Gastrocnemius medialis (tissue), 4 donors: ENCODE measurements at regions not wholly inside any gene's neighbourhood (a gene's known extent, or its start where the extent isn't known, plus 50 kb on each side); places are given as distances from the start of the nearest gene placed in this dataset.
"Not testable (repeated sequence)": the region's sequence is repeated elsewhere in the genome, so short reads cannot be mapped to it uniquely, and the experiment has no call there.

Experiments
- ATAC-seq, 2 donors: fragments of 150-250 bp; one replicate each; pipeline ENCODE4 v1.9.1; 2016
- DNase-seq, 2 donors: peaks; one replicate each; pipeline ENCODE4 v3.0.0-alpha.2; 2019
- H3K27ac ChIP-seq, 4 donors: fragments of 200-600 bp; sonication (generic); 1 replicate in 1 of 4; 2 replicates in 3 of 4; pipeline ENCODE4 v1.5.1; 2016 to 2018; ENCODE audit warnings: mild to moderate bottlenecking in 2 of 4, moderate library complexity in 1 of 4
- H3K27me3 ChIP-seq, 3 donors: fragments of 200-600 bp; sonication (generic) in 2 of 3; 1 replicate in 1 of 3; 2 replicates in 2 of 3; pipeline versions ENCODE4 v1.5.1 to v1.6.0; 2016 to 2019; ENCODE audit warnings: mild to moderate bottlenecking in 1 of 3, moderate library complexity in 1 of 3
- H3K36me3 ChIP-seq, 2 donors: fragments of 200-600 bp; sonication (generic) in 1 of 2; one replicate each; pipeline ENCODE4 v1.5.1; 2017 to 2018
- H3K4me1 ChIP-seq, 2 donors: fragments of 200-600 bp; sonication (generic) in 1 of 2; one replicate each; pipeline ENCODE4 v1.5.1; 2016 to 2017; ENCODE audit warnings: mild to moderate bottlenecking in 2 of 2
- H3K4me3 ChIP-seq, 4 donors: fragments of 200-600 bp; sonication (generic) in 3 of 4; 1 replicate in 1 of 4; 2 replicates in 3 of 4; pipeline ENCODE4 v1.5.1; 2016 to 2019; ENCODE audit warnings: mild to moderate bottlenecking in 2 of 4
- H3K9me3 ChIP-seq, 3 donors: fragments of 200-600 bp; sonication (generic) in 2 of 3; 1 replicate in 1 of 3; 2 replicates in 2 of 3; pipeline ENCODE4 v1.5.1; 2016 to 2019
- POLR2A ChIP-seq, 2 donors: fragments of 450-650 bp; IDR thresholded peaks; one replicate each; pipeline ENCODE4 v1.6.1; 2017; ENCODE audit warnings: antibody characterized with exemption in 2 of 2, mild to moderate bottlenecking in 2 of 2, moderate library complexity in 2 of 2
- in situ Hi-C, 4 donors: fragments of 200-750 bp; cut with MboI; loops; one replicate each; pipeline versions ENCODE4 v1.15.0 to v1.8.0; 2017; ENCODE audit warnings: low sequenced_read_pairs in 4 of 4
- intact Hi-C: fragments of 100-400 bp; cut with DNase I; formaldehyde crosslinking; loops from one replicate; pipeline ENCODE4 v1.15.1; 2023; ENCODE audit warnings: low total_unique reads
- TF ChIP-seq, protein P1 (sequence below), 5 experiments: fragments of 450-650 bp in 3 of 5; fragments of 200-600 bp in 2 of 5; sonication (generic) in 2 of 5; IDR thresholded peaks in 4 of 5; conservative IDR thresholded peaks in 1 of 5; 1 replicate in 4 of 5; 2 replicates in 1 of 5; pipeline ENCODE4 v1.5.1; 2016 to 2019; ENCODE audit warnings: antibody characterized with exemption in 5 of 5, mild to moderate bottlenecking in 3 of 5, moderate library complexity in 3 of 5

- no peaks in the 10 kb centered on the region for H3K9me3 ChIP-seq
- DNase-seq = no peak
- no peak overlapping the region for H3K27ac ChIP-seq
- no peak overlapping the region for H3K4me3 ChIP-seq
- H3K27me3 ChIP-seq = peaks cover 0 to 3% (median 0%) of the 10 kb centered on the region in 3 donors
- TF ChIP-seq, protein P1, sequence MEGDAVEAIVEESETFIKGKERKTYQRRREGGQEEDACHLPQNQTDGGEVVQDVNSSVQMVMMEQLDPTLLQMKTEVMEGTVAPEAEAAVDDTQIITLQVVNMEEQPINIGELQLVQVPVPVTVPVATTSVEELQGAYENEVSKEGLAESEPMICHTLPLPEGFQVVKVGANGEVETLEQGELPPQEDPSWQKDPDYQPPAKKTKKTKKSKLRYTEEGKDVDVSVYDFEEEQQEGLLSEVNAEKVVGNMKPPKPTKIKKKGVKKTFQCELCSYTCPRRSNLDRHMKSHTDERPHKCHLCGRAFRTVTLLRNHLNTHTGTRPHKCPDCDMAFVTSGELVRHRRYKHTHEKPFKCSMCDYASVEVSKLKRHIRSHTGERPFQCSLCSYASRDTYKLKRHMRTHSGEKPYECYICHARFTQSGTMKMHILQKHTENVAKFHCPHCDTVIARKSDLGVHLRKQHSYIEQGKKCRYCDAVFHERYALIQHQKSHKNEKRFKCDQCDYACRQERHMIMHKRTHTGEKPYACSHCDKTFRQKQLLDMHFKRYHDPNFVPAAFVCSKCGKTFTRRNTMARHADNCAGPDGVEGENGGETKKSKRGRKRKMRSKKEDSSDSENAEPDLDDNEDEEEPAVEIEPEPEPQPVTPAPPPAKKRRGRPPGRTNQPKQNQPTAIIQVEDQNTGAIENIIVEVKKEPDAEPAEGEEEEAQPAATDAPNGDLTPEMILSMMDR (IDR thresholded peaks at IDR 0.05 in 4 of 5, conservative IDR thresholded peaks at IDR 0.05 in 1 of 5) = no peak
- no peak for TF ChIP-seq POLR2A (IDR thresholded peaks at IDR 0.05)
- no peaks in the 10 kb centered on the region for H3K36me3 ChIP-seq
- H3K4me1 ChIP-seq = no peaks in the 10 kb centered on the region
- intact Hi-C loops = no loop called here
- in situ Hi-C loops = no loop called here
- no peak for ATAC-seq
Observed at GRCh38 chr6:1474205-1474604, 84.8 kb downstream of the FOXF2 start.

DNA sequence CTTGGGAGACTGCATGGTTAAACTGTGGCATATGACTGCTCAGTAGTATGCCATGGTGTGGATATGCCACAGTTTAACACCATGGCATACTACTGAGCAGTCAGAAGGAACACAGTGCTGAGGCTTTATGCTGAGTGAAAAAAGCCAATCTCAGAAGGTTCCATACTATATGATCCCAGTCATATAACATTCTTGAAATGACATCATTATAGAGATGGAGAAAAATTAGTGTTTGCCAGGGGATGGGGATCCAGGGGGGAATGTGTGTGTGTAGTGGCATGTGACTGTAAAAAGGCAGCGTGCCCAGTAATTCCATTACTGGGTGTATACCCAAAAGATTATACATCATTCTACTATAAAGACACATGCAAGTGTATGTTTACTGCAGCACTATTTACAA is 85.8 kb downstream of the FOXF2 start:
- DNase-seq (no peak), ATAC-seq (no peak)
- Histone ChIP-seq H3K36me3 (no peaks in the 10 kb centered on the region), H3K9me3 (no peaks in the 10 kb centered on the region), H3K27ac (no peak overlapping the region), H3K27me3 (peaks cover 0 to 3% (median 0%) of the 10 kb centered on the region in 3 donors), H3K4me3 (no peak overlapping the region), H3K4me1 (no peaks in the 10 kb centered on the region)
- in situ Hi-C loops (no loop called here), intact Hi-C loops (no loop called here)
- no peak for TF ChIP-seq POLR2A (IDR thresholded peaks at IDR 0.05)
- TF ChIP-seq, protein P1 (IDR thresholded peaks at IDR 0.05 in 4 of 5, conservative IDR thresholded peaks at IDR 0.05 in 1 of 5) = no peak

DNA sequence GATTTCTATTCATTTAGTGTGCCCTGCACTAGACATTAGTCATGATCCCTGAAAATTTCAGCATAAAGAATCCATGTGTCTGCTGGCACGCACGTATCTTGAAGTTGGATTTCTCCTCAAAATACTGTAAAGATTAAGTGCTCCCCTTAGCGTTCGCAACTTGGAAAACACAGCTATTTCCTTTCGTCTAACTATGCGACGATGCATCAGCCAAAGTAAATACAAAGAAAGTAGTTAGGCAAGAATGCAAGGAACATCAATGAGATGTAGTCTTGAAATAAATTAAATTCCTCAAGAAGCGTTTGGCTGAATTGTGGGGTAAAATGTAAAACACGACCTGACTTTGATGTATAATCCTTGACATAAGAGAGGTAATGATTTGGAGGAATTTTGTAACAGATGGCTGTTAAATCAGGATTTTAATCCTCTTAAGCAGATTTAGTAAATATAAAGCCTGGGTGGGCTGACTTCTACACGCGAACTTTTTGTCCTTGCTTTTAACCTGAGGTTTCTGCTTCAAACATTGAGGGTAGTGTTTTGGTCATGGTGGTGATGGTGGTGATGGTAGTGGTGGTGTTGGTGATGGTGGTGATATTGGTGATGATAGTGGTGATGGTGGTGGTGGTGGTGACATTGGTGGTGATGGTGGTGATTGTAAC is 88.2 kb downstream of the FOXF2 start:
- intact Hi-C loops = no loop called here
- no peak for DNase-seq

GRCh38 chr6:1478163-1478826 is 88.9 kb downstream of the FOXF2 start:
- ATAC-seq, in situ Hi-C loops, H3K27ac ChIP-seq, H3K4me3 ChIP-seq, intact Hi-C loops, H3K36me3 ChIP-seq, H3K27me3 ChIP-seq, H3K4me1 ChIP-seq, DNase-seq, H3K9me3 ChIP-seq: not testable (repeated sequence)

More for the DNA sequence above, 88.2 kb downstream of the FOXF2 start:
- ATAC-seq = no peak
- in situ Hi-C loops = no loop called here
- H3K9me3 ChIP-seq = no peaks in the 10 kb centered on the region
- no peak overlapping the region for H3K4me3 ChIP-seq
- no peak overlapping the region for H3K27ac ChIP-seq
- no peaks in the 10 kb centered on the region for H3K4me1 ChIP-seq
- peaks cover 0 to 3% (median 0%) of the 10 kb centered on the region in 3 donors for H3K27me3 ChIP-seq
- no peaks in the 10 kb centered on the region for H3K36me3 ChIP-seq
- TF ChIP-seq POLR2A (IDR thresholded peaks at IDR 0.05) = no peak
- TF ChIP-seq, protein P1 (IDR thresholded peaks at IDR 0.05 in 4 of 5, conservative IDR thresholded peaks at IDR 0.05 in 1 of 5) = no peak

DNA sequence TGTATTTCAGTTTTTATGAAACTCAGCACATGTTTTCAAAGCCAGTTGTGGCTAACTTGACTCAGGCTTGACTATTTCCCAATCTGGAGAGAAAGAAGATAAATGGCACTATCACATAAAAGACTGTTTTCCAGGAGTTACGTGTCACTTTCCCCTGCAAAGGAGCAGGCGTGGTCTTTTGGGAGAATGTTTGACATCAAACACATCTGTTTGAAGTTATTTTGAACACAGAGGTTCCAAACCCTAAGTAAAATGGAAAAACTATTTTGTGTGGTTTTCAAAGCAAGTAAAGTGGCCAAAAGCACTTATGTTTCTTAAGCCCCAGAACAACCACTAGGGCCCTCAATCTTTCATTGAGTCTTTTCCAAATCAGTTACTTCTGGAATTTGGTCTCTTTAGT is 89.7 kb downstream of the FOXF2 start:
- Histone ChIP-seq H3K9me3 (no peaks in the 10 kb centered on the region), H3K36me3 (no peaks in the 10 kb centered on the region), H3K4me1 (no peaks in the 10 kb centered on the region), H3K27ac (no peak overlapping the region), H3K4me3 (no peak overlapping the region), H3K27me3 (peaks cover 0 to 3% (median 0%) of the 10 kb centered on the region in 3 donors)
- in situ Hi-C loops (no loop called here), intact Hi-C loops (no loop called here)
- no peak for DNase-seq
- TF ChIP-seq, protein P1 (IDR thresholded peaks at IDR 0.05 in 4 of 5, conservative IDR thresholded peaks at IDR 0.05 in 1 of 5) = no peak
- TF ChIP-seq POLR2A (IDR thresholded peaks at IDR 0.05) = no peak
- no peak for ATAC-seq
